MM.1S (cell line): ENCODE measurements at regions not wholly inside any gene's neighbourhood (a gene's known extent, or its start where the extent isn't known, plus 50 kb on each side); places are given as distances from the start of the nearest gene placed in this dataset.

ENCODE experiments used
- DNase-seq: peaks from one replicate; pipeline ENCODE4 v3.0.0-alpha.2; 2015
- H2AFZ ChIP-seq: fragments of 300-600 bp; sonication (generic); 2 replicates; pipeline ENCODE4 v1.6.0; 2016; ENCODE audit warnings: antibody characterized with exemption, low read length
- H3F3A ChIP-seq: fragments of 300-600 bp; sonication (generic); 2 replicates; pipeline ENCODE4 v1.6.1; 2016; ENCODE audit warnings: mild to moderate bottlenecking, antibody characterized with exemption, low read length, moderate library complexity, mixed read lengths; ENCODE audit not compliant: insufficient read depth
- H3K27ac ChIP-seq: fragments of 300-600 bp; sonication (generic); 2 replicates; pipeline ENCODE4 v1.5.1; 2016; ENCODE audit warnings: mild to moderate bottlenecking, low read length
- H3K27me3 ChIP-seq: fragments of 300-600 bp; sonication (generic); replicated peaks from 2 replicates; pipeline ENCODE4 v1.6.0; 2016; ENCODE audit warnings: low read length; ENCODE audit not compliant: insufficient read depth
- H3K36me3 ChIP-seq: fragments of 300-600 bp; sonication (generic); replicated peaks from 2 replicates; pipeline ENCODE4 v1.6.1; 2016; ENCODE audit warnings: mild to moderate bottlenecking, low read length, mixed read lengths; ENCODE audit not compliant: insufficient read depth
- H3K4me1 ChIP-seq: fragments of 300-600 bp; sonication (generic); 2 replicates; pipeline ENCODE4 v1.6.1; 2016; ENCODE audit warnings: low read length, mixed read lengths
- H3K4me2 ChIP-seq: fragments of 300-600 bp; sonication (generic); 2 replicates; pipeline ENCODE4 v1.6.0; 2016; ENCODE audit warnings: low read depth, low read length
- H3K4me3 ChIP-seq: fragments of 300-600 bp; sonication (generic); 2 replicates; pipeline ENCODE4 v1.5.1; 2016; ENCODE audit warnings: low read length, mixed read lengths
- H3K79me2 ChIP-seq: fragments of 300-600 bp; sonication (generic); 2 replicates; pipeline ENCODE4 v1.6.1; 2016; ENCODE audit warnings: mixed run types, low read length, mixed read lengths
- H3K9ac ChIP-seq: fragments of 300-600 bp; sonication (generic); 2 replicates; pipeline ENCODE4 v1.6.1; 2016; ENCODE audit warnings: low read length, mixed read lengths
- H3K9me2 ChIP-seq: fragments of 300-600 bp; sonication (generic); replicated peaks from 2 replicates; pipeline ENCODE4 v1.6.1; 2016; ENCODE audit warnings: mild to moderate bottlenecking, low read length, mixed read lengths; ENCODE audit not compliant: insufficient read depth
- H3K9me3 ChIP-seq: fragments of 300-600 bp; sonication (generic); replicated peaks from 2 replicates; pipeline ENCODE4 v1.6.1; 2016; ENCODE audit warnings: mild to moderate bottlenecking, low read length, mixed read lengths; ENCODE audit not compliant: insufficient read depth
- H4K20me1 ChIP-seq: fragments of 300-600 bp; sonication (generic); 2 replicates; pipeline ENCODE4 v1.6.1; 2016; ENCODE audit warnings: mild to moderate bottlenecking, low read length, moderate library complexity, mixed read lengths; ENCODE audit not compliant: insufficient read depth
- EZH2 ChIP-seq: fragments of 300-600 bp; sonication (generic); optimal IDR thresholded peaks from 2 replicates; pipeline ENCODE3; 2017; ENCODE audit warnings: low read depth, mild to moderate bottlenecking, antibody characterized with exemption, low read length, mixed read lengths
- EZH2phosphoT487 ChIP-seq: fragments of 300-600 bp; sonication (generic); IDR thresholded peaks from 2 replicates; pipeline ENCODE4 v1.6.1; 2018; ENCODE audit warnings: antibody characterized with exemption, low read length
- TF ChIP-seq, protein P1 (sequence below): fragments of 300-600 bp; sonication (generic); IDR thresholded peaks from 2 replicates; pipeline ENCODE4 v1.5.1; 2016; ENCODE audit warnings: antibody characterized with exemption, low read length, mixed read lengths

DNA sequence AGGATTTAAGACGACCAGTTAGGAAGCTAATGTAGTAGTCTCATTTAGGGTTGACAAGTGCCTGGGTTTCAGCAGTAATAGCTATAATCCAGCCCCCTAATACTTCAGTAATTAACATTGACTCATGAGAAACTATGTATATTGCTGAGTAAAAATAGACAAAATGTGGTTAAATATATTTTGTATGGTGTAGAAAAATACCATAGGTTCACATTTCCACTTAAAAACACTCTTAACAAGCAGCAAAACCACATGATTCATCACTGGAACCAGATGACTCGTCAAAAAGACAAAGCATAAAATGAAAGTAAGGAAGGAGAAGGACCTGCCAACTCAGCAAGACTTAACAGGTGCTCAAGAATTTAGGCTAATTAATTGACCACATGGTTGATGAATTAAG is 288.9 kb downstream of the EFHB start:
- peak overlapping the region; percentile 20 for H2AFZ ChIP-seq
- no peaks in the 10 kb centered on the region for H3K9me2 ChIP-seq
- no peak overlapping the region for H3K9ac ChIP-seq
- peak overlapping the region; percentile 11; the same call in 1 of the 2 replicates for H3K4me3 ChIP-seq
- H3K27ac ChIP-seq = peak overlapping the region; percentile 40; the same call in 1 of the 2 replicates
- no peaks in the 10 kb centered on the region for H3K9me3 ChIP-seq
- H4K20me1 ChIP-seq = no peaks in the 10 kb centered on the region
- H3K27me3 ChIP-seq = no peaks in the 10 kb centered on the region
- TF ChIP-seq, protein P1, sequence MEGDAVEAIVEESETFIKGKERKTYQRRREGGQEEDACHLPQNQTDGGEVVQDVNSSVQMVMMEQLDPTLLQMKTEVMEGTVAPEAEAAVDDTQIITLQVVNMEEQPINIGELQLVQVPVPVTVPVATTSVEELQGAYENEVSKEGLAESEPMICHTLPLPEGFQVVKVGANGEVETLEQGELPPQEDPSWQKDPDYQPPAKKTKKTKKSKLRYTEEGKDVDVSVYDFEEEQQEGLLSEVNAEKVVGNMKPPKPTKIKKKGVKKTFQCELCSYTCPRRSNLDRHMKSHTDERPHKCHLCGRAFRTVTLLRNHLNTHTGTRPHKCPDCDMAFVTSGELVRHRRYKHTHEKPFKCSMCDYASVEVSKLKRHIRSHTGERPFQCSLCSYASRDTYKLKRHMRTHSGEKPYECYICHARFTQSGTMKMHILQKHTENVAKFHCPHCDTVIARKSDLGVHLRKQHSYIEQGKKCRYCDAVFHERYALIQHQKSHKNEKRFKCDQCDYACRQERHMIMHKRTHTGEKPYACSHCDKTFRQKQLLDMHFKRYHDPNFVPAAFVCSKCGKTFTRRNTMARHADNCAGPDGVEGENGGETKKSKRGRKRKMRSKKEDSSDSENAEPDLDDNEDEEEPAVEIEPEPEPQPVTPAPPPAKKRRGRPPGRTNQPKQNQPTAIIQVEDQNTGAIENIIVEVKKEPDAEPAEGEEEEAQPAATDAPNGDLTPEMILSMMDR = no peak
- TF ChIP-seq EZH2 (no peak), EZH2phosphoT487 (no peak)
- H3K4me2 ChIP-seq = peak overlapping the region; percentile 51
- no peaks in the 10 kb centered on the region for H3K79me2 ChIP-seq
- peak; percentile 85 for DNase-seq
- peaks cover 20% of the 10 kb centered on the region for H3K4me1 ChIP-seq
- no peaks in the 10 kb centered on the region for H3K36me3 ChIP-seq
- no peaks in the 10 kb centered on the region; the same call in 1 of the 2 replicates for H3F3A ChIP-seq

DNA sequence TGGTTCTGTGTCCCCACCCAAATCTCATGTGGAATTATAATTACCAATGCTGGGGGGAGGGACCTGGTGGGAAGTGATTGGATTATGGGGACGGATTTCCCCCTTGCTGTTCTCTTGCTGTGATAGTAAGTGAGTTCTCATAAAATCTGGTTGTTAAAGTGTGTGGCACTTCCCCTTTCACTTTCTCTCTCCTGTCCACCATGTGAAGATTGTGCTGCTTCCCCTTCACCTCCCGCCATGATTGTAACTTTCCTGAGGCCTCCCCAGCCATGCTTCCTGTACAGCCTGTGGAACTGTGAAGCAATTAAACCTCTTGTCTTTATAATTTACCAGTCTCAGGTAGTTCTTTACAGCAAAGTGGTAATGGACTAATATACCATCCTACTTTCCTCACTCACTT is 289.6 kb downstream of the EFHB start:
- Histone ChIP-seq H3K4me1 (peaks cover 20% of the 10 kb centered on the region), H3K27ac (no peak overlapping the region; the same call in 1 of the 2 replicates), H3K9me3 (no peaks in the 10 kb centered on the region), H3K9ac (no peak overlapping the region), H3K27me3 (no peaks in the 10 kb centered on the region), H3K4me3 (no peak overlapping the region), H3K4me2 (peak overlapping the region; percentile 51; the same call in 1 of the 2 replicates), H4K20me1 (no peaks in the 10 kb centered on the region), H3K79me2 (no peaks in the 10 kb centered on the region), H3F3A (no peaks in the 10 kb centered on the region; the same call in 1 of the 2 replicates), H3K9me2 (no peaks in the 10 kb centered on the region), H2AFZ (no peak overlapping the region), H3K36me3 (no peaks in the 10 kb centered on the region)
- TF ChIP-seq, protein P1 = no peak
- TF ChIP-seq EZH2 (no peak), EZH2phosphoT487 (no peak)
- DNase-seq = peak; percentile 19

DNA sequence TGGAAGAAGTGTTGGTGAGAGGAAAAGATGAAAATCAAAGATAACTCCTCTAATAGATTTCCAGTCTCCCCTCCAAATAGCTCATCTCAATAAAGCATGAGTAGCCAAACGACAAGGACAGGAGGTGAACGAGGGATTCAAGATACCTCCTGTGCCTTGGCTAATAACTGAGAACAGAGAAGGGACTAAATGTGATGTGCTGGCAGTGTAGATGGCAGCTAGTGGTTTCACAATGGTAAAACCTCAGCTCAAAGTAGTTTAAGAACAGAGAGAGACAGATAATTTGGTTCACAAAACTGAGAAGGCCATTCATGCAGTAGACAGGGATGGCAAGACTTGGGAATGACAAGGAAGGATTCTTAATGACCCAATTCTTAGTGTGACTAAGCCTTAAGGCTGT is 292.6 kb downstream of the EFHB start:
- no peak overlapping the region for H2AFZ ChIP-seq
- H3K27ac ChIP-seq = no peak overlapping the region
- H3K36me3 ChIP-seq = no peaks in the 10 kb centered on the region
- no peaks in the 10 kb centered on the region for H3K27me3 ChIP-seq
- peaks cover 20% of the 10 kb centered on the region for H3K4me1 ChIP-seq
- H3K79me2 ChIP-seq = no peaks in the 10 kb centered on the region
- H3K9me2 ChIP-seq = no peaks in the 10 kb centered on the region
- H3K9me3 ChIP-seq = no peaks in the 10 kb centered on the region
- H3K4me2 ChIP-seq = no peak overlapping the region
- DNase-seq = peak; percentile 21
- H4K20me1 ChIP-seq = no peaks in the 10 kb centered on the region
- no peak overlapping the region for H3K4me3 ChIP-seq
- TF ChIP-seq, protein P1 = no peak
- TF ChIP-seq EZH2 = no peak
- TF ChIP-seq EZH2phosphoT487 = no peak
- H3K9ac ChIP-seq = no peak overlapping the region
- no peaks in the 10 kb centered on the region; the same call in 1 of the 2 replicates for H3F3A ChIP-seq
